Mesendoderm (in vitro differentiated cells): ENCODE measurements at regions not wholly inside any gene's neighbourhood (a gene's known extent, or its start where the extent isn't known, plus 50 kb on each side); places are given as distances from the start of the nearest gene placed in this dataset.

Experiments
- DNase-seq: peaks from one replicate; pipeline ENCODE4 v3.0.0; 2013
- H2AK5ac ChIP-seq: 2 replicates; pipeline ENCODE4 v1.6.1; 2013; ENCODE audit warnings: low read length, inconsistent platforms
- H2BK120ac ChIP-seq: 2 replicates; pipeline ENCODE4 v1.6.1; 2013; ENCODE audit warnings: low read depth, mild to moderate bottlenecking, low read length, moderate library complexity, mixed read lengths
- H2BK15ac ChIP-seq: replicated peaks from 2 replicates; pipeline ENCODE4 v1.6.1; 2013; ENCODE audit warnings: low read depth, mild to moderate bottlenecking, moderate library complexity
- H2BK5ac ChIP-seq: 2 replicates; pipeline ENCODE4 v1.6.1; 2013; ENCODE audit warnings: low read length, inconsistent platforms
- H3K18ac ChIP-seq: 2 replicates; pipeline ENCODE4 v1.6.1; 2013; ENCODE audit warnings: mild to moderate bottlenecking, low read length, mixed read lengths
- H3K23ac ChIP-seq: one replicate; pipeline ENCODE4 v1.6.1; 2013; ENCODE audit warnings: low read length
- H3K27ac ChIP-seq: 2 replicates; pipeline ENCODE4 v1.5.1; 2013; ENCODE audit warnings: low read depth, mild to moderate bottlenecking, inconsistent platforms, low read length, moderate library complexity
- H3K27me3 ChIP-seq: 2 replicates; pipeline ENCODE4 v1.6.1; 2013; ENCODE audit warnings: low read length, control low read depth, mild to moderate bottlenecking, inconsistent platforms; ENCODE audit not compliant: insufficient read depth, poor library complexity
- H3K36me3 ChIP-seq: 2 replicates; pipeline ENCODE4 v1.6.1; 2013; ENCODE audit warnings: low read length, inconsistent platforms; ENCODE audit not compliant: control insufficient read depth, insufficient read depth
- H3K4ac ChIP-seq: one replicate; pipeline ENCODE4 v1.6.1; 2013; ENCODE audit warnings: low read depth, mild to moderate bottlenecking, low read length, moderate library complexity
- H3K4me1 ChIP-seq: 2 replicates; pipeline ENCODE4 v1.6.1; 2013; ENCODE audit warnings: low read depth, low read length, inconsistent platforms; ENCODE audit not compliant: control insufficient read depth
- H3K4me2 ChIP-seq: 2 replicates; pipeline ENCODE4 v1.6.1; 2013; ENCODE audit warnings: low read length
- H3K4me3 ChIP-seq: 2 replicates; pipeline ENCODE4 v1.5.1; 2013; ENCODE audit warnings: mild to moderate bottlenecking, low read length
- H3K56ac ChIP-seq: one replicate; pipeline ENCODE4 v1.6.1; 2013; ENCODE audit warnings: low read length
- H3K79me1 ChIP-seq: 2 replicates; pipeline ENCODE4 v1.6.1; 2013; ENCODE audit warnings: low read length, inconsistent platforms
- H3K79me2 ChIP-seq: 2 replicates; pipeline ENCODE4 v1.6.1; 2013; ENCODE audit warnings: mild to moderate bottlenecking, low read length; ENCODE audit not compliant: control insufficient read depth, insufficient read depth
- H3K9ac ChIP-seq: 2 replicates; pipeline ENCODE4 v1.6.1; 2013; ENCODE audit warnings: low read length, inconsistent platforms
- H4K5ac ChIP-seq: one replicate; pipeline ENCODE4 v1.6.1; 2013; ENCODE audit warnings: low read length
- H4K8ac ChIP-seq: one replicate; pipeline ENCODE4 v1.6.1; 2013; ENCODE audit warnings: low read depth, mild to moderate bottlenecking, control low read depth, low read length, moderate library complexity
- WGBS: extraction: QIAGEN DNeasy Blood & Tissue Kit; methylation state at CpG from one replicate; pipeline ENCODE4 v1.1.7; 2013; ENCODE audit warnings: low lambda C conversion rate, missing lambda C conversion rate; ENCODE audit not compliant: insufficient coverage; ENCODE audit errors: extremely low coverage; 5-methylcytosine and 5-hydroxymethylcytosine counted together

DNA sequence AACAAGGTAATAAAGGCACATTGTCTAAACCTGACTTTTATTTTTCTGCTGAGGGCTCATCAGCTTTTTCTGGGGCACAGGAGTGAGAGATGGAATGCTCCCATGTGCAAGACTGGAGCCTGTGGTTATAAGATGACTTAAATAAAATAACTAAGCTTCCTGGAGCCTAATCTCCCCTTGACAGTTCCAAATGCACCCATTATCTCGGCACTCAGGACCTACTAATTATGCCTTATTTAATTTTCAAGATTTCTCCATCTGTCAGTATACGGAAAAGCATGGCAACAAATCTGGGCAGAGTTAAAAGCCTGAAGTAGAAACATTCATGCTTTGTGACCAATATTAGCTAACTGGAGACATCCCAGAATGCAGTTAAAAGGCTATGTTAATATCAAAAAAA, 416.7 kb upstream of the TEX13C start:
- no peaks in the 10 kb centered on the region for H3K27me3 ChIP-seq
- H4K5ac ChIP-seq, result no peak overlapping the region
- no peak for DNase-seq
- H3K27ac ChIP-seq, result no peak overlapping the region
- H3K79me2 ChIP-seq, result no peaks in the 10 kb centered on the region
- H2BK120ac ChIP-seq, result no peak overlapping the region
- no CpG with 5 or more reads among the region's 2 CpGs for WGBS
- no peak overlapping the region for H3K9ac ChIP-seq
- no peaks in the 10 kb centered on the region for H3K4me1 ChIP-seq
- H3K4me2 ChIP-seq, result no peak overlapping the region
- H3K79me1 ChIP-seq, result no peaks in the 10 kb centered on the region
- no peaks in the 10 kb centered on the region for H3K36me3 ChIP-seq
- no peak overlapping the region for H2BK5ac ChIP-seq
- no peak overlapping the region for H3K18ac ChIP-seq
- no peak overlapping the region for H4K8ac ChIP-seq
- no peak overlapping the region for H3K56ac ChIP-seq
- no peak overlapping the region for H3K4me3 ChIP-seq
- no peak overlapping the region for H3K23ac ChIP-seq
- H3K4ac ChIP-seq, result no peak overlapping the region
- no peak overlapping the region for H2BK15ac ChIP-seq
- no peak overlapping the region for H2AK5ac ChIP-seq

DNA sequence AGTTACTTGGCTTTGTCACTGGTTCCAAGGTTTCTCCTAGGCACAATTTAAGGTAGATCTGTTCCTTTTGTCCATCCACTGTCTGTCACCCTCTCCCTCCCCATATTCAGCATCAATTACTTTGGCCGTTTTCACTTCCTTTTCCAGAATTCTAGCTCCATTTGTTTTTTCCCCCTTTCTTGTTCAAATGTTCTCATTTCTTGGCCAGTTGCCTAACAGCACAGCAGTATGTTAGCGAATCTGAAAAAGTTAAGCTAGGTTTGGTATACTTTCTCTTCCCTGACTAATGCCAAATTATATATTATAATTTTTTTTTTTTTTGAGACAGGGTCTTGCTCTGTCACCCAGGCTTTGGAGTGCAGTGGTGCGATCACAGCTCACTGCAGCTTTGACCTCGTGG, 409.1 kb upstream of the TEX13C start:
- H3K79me1 ChIP-seq, result no peaks in the 10 kb centered on the region
- H2BK120ac ChIP-seq, result no peak overlapping the region
- H3K79me2 ChIP-seq, result no peaks in the 10 kb centered on the region
- no peaks in the 10 kb centered on the region for H3K27me3 ChIP-seq
- no peak overlapping the region for H3K27ac ChIP-seq
- no peak overlapping the region for H3K4me3 ChIP-seq
- H3K4me1 ChIP-seq, result no peaks in the 10 kb centered on the region
- no peak overlapping the region for H2AK5ac ChIP-seq
- DNase-seq, result no peak
- no peak overlapping the region for H3K18ac ChIP-seq
- H3K36me3 ChIP-seq, result no peaks in the 10 kb centered on the region
- H2BK15ac ChIP-seq, result no peak overlapping the region
- H4K8ac ChIP-seq, result no peak overlapping the region
- no CpG with 5 or more reads among the region's 4 CpGs for WGBS
- no peak overlapping the region for H3K23ac ChIP-seq
- H4K5ac ChIP-seq, result no peak overlapping the region
- H3K9ac ChIP-seq, result no peak overlapping the region
- H3K56ac ChIP-seq, result no peak overlapping the region
- no peak overlapping the region for H3K4me2 ChIP-seq
- no peak overlapping the region for H3K4ac ChIP-seq
- H2BK5ac ChIP-seq, result no peak overlapping the region

DNA sequence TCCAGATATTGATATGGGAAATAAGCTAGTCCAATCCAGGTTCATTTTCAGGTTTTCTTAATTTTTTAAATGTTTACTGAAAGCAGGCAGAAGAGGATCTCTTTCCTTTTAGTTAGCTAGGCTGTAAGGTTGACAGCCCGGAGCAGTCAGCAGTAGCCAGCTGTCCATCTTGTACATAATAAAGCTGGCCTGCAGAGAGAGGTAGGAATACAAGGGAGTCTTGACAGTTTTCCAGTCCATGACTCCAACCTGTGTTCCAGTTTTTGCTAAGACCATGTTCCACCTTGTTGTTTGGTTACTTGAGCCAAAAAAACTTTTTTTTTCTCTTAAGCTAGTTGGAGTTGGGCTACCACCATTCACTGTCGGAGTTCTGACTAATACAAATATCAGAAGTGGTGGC, 402.7 kb upstream of the TEX13C start:
- H3K79me2 ChIP-seq, result no peaks in the 10 kb centered on the region
- H3K9ac ChIP-seq, result no peak overlapping the region
- no peak overlapping the region for H4K8ac ChIP-seq
- no peak overlapping the region for H2BK120ac ChIP-seq
- no peak overlapping the region for H2AK5ac ChIP-seq
- no peak overlapping the region for H3K4ac ChIP-seq
- no peak overlapping the region for H3K27ac ChIP-seq
- H2BK5ac ChIP-seq, result no peak overlapping the region
- no peak overlapping the region for H3K4me3 ChIP-seq
- H3K18ac ChIP-seq, result no peak overlapping the region
- H2BK15ac ChIP-seq, result no peak overlapping the region
- no peak overlapping the region for H3K4me2 ChIP-seq
- H3K4me1 ChIP-seq, result no peaks in the 10 kb centered on the region
- H4K5ac ChIP-seq, result no peak overlapping the region
- no CpG with 5 or more reads among the region's 2 CpGs for WGBS
- no peaks in the 10 kb centered on the region for H3K79me1 ChIP-seq
- H3K23ac ChIP-seq, result no peak overlapping the region
- no peak for DNase-seq
- H3K56ac ChIP-seq, result no peak overlapping the region
- no peaks in the 10 kb centered on the region for H3K27me3 ChIP-seq
- no peaks in the 10 kb centered on the region for H3K36me3 ChIP-seq

DNA sequence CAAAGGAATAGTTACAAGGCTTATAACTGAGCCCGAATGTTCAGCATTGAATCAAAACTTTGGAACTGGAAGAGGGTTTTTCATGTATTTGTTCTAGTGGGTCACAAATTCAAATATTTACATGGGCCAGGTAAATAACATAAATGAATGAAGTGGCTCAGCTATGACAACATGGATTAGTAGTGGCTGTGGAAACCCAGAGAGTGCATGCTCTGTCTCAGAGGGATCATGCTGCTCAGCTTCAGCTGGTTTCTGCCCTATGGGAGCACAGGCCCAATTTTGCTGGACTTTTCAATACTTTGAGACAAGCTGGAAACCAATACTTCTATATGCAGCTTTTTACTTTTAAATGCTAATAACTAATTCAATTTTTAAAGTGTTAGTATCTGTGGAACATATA, 394.0 kb upstream of the TEX13C start:
- DNase-seq, result no peak
- H3K4ac ChIP-seq, result no peak overlapping the region
- H3K9ac ChIP-seq, result no peak overlapping the region
- no peaks in the 10 kb centered on the region for H3K27me3 ChIP-seq
- no peak overlapping the region for H3K56ac ChIP-seq
- no peak overlapping the region for H3K4me2 ChIP-seq
- no peak overlapping the region for H4K8ac ChIP-seq
- no peak overlapping the region for H3K27ac ChIP-seq
- H2BK15ac ChIP-seq, result no peak overlapping the region
- H3K4me1 ChIP-seq, result no peaks in the 10 kb centered on the region
- no peaks in the 10 kb centered on the region for H3K36me3 ChIP-seq
- H3K79me2 ChIP-seq, result no peaks in the 10 kb centered on the region
- H2BK120ac ChIP-seq, result no peak overlapping the region
- no peak overlapping the region for H4K5ac ChIP-seq
- H3K23ac ChIP-seq, result no peak overlapping the region
- H2BK5ac ChIP-seq, result no peak overlapping the region
- H3K18ac ChIP-seq, result no peak overlapping the region
- H3K79me1 ChIP-seq, result no peaks in the 10 kb centered on the region
- H2AK5ac ChIP-seq, result no peak overlapping the region
- no CpG with 5 or more reads among the region's 1 CpG for WGBS
- H3K4me3 ChIP-seq, result no peak overlapping the region

DNA sequence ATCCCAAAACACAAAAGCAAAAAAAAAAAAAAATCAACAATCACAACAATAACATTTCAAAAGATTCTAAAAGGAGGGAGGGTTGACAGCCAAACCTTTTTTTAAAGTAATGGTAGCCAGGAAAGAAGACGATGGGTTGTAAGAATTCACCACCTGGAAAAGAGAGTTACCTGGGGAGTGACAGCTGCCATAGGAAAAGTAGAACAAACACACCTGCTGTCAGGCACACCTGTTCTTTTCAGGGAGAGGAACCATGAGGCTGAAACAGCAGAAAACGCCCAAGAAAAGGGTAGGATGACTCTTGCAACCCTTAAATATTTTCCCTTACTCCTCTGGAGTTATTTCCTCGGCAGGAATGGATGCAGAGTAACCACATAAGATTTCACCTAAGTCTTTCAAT, 388.4 kb upstream of the TEX13C start:
- no peak overlapping the region for H2BK120ac ChIP-seq
- no peak overlapping the region for H3K56ac ChIP-seq
- H3K4ac ChIP-seq, result no peak overlapping the region
- no peak overlapping the region for H2BK15ac ChIP-seq
- no peak overlapping the region for H2BK5ac ChIP-seq
- no peaks in the 10 kb centered on the region for H3K4me1 ChIP-seq
- H3K27me3 ChIP-seq, result no peaks in the 10 kb centered on the region
- H4K5ac ChIP-seq, result no peak overlapping the region
- H3K27ac ChIP-seq, result no peak overlapping the region
- no peak overlapping the region for H3K4me3 ChIP-seq
- no peak overlapping the region for H3K4me2 ChIP-seq
- H3K79me2 ChIP-seq, result no peaks in the 10 kb centered on the region
- H3K36me3 ChIP-seq, result no peaks in the 10 kb centered on the region
- no peak overlapping the region for H3K9ac ChIP-seq
- no peak overlapping the region for H3K18ac ChIP-seq
- DNase-seq, result no peak
- no CpG with 5 or more reads among the region's 3 CpGs for WGBS
- H4K8ac ChIP-seq, result no peak overlapping the region
- no peak overlapping the region for H2AK5ac ChIP-seq
- no peak overlapping the region for H3K23ac ChIP-seq
- no peaks in the 10 kb centered on the region for H3K79me1 ChIP-seq

DNA sequence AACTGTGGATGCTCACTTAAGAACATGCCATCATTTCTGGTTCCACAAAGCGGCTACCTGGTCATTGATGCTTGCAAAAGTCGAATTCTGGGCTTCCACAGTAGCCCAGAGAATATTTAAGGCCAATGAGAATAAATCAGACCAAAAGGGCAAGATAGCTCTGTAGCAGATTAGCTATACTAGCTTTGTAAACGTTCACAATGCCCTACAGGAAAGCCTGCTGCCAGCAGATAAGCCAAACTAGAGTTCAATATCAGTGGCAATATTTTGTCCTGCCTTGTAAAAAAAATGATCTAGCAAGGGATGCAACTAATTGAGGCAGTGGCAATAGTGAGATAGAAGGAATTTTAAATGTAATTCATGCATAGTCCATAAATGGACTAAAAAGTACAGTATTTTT, 387.7 kb upstream of the TEX13C start:
- Histone ChIP-seq H3K36me3 (no peaks in the 10 kb centered on the region), H4K8ac (no peak overlapping the region), H2AK5ac (no peak overlapping the region), H3K56ac (no peak overlapping the region), H3K18ac (no peak overlapping the region), H3K27me3 (no peaks in the 10 kb centered on the region), H3K4ac (no peak overlapping the region), H3K79me1 (no peaks in the 10 kb centered on the region), H2BK120ac (no peak overlapping the region), H3K79me2 (no peaks in the 10 kb centered on the region), H3K9ac (no peak overlapping the region), H2BK15ac (no peak overlapping the region), H3K4me1 (no peaks in the 10 kb centered on the region), H4K5ac (no peak overlapping the region), H3K4me2 (no peak overlapping the region), H3K4me3 (no peak overlapping the region), H3K27ac (no peak overlapping the region), H2BK5ac (no peak overlapping the region), H3K23ac (no peak overlapping the region)
- no peak for DNase-seq
- no CpG with 5 or more reads among the region's 3 CpGs for WGBS
